ENCODE measurements at regions not wholly inside any gene's neighbourhood (a gene's known extent, or its start where the extent isn't known, plus 50 kb on each side); places are given as distances from the start of the nearest gene placed in this dataset.

DNA sequence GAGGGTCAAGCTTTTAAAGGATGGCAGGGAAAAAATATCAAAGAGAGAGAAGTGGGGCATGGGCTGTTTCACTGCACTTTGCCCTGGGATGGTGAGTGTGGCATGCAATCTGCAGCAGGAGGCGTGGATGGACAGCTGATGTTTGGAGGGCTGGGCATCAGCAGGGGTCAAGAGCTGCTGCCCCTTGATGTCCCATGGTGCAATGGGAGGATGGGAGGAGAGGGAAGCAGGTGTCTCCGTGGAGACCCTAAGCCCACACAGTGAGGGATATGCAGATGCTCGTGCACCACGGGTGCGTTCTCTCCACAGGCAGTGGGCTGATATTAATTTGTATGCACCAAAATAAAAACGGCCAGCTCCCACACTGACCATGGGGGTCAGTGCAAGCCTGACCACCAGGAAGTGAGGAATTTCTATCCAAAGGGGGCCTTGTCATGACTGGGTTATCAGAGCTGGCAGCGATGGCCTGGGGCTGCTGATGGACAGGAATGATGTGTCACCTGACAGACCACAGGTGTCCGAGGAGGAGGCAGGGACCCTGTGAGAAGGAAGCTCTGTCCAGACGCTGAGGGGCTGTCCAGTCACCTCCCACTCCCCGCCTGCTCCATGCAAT, 183.6 kb downstream of the IRF8 start:
- no peaks in the 10 kb centered on the region for H3F3A ChIP-seq (ENCODE audit: control insufficient read depth, insufficient read depth)
- no peaks in the 10 kb centered on the region for H3K4me1 ChIP-seq (ENCODE audit: control insufficient read depth, low read length)
- no peaks in the 10 kb centered on the region for H4K20me1 ChIP-seq (ENCODE audit: control insufficient read depth, insufficient read depth, low read depth, low read length)
- no peaks in the 10 kb centered on the region for H3K9me2 ChIP-seq (replicated peaks; ENCODE audit: control insufficient read depth, low read length)
- no peaks in the 10 kb centered on the region for H3K36me3 ChIP-seq (ENCODE audit: control insufficient read depth, low read length)
- no peaks in the 10 kb centered on the region for H3K79me2 ChIP-seq (ENCODE audit: control insufficient read depth, low read length)
- no peaks in the 10 kb centered on the region for H3K9me3 ChIP-seq (ENCODE audit: control insufficient read depth, insufficient read depth, low read length)
- H3K27ac ChIP-seq (ENCODE audit: low read depth, low read length), result no peak overlapping the region
- peaks cover 4% of the 10 kb centered on the region; the same call in 1 of the 2 replicates for H3K27me3 ChIP-seq (ENCODE audit: control insufficient read depth, low read length)
- H3K4me2 ChIP-seq (ENCODE audit: low read length), result no peak overlapping the region
- no peak overlapping the region for H3K4me3 ChIP-seq (ENCODE audit: low read length)
- TF ChIP-seq, protein P1, sequence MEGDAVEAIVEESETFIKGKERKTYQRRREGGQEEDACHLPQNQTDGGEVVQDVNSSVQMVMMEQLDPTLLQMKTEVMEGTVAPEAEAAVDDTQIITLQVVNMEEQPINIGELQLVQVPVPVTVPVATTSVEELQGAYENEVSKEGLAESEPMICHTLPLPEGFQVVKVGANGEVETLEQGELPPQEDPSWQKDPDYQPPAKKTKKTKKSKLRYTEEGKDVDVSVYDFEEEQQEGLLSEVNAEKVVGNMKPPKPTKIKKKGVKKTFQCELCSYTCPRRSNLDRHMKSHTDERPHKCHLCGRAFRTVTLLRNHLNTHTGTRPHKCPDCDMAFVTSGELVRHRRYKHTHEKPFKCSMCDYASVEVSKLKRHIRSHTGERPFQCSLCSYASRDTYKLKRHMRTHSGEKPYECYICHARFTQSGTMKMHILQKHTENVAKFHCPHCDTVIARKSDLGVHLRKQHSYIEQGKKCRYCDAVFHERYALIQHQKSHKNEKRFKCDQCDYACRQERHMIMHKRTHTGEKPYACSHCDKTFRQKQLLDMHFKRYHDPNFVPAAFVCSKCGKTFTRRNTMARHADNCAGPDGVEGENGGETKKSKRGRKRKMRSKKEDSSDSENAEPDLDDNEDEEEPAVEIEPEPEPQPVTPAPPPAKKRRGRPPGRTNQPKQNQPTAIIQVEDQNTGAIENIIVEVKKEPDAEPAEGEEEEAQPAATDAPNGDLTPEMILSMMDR (IDR thresholded peaks at IDR 0.05; ENCODE audit: low read depth, low read length, poor library complexity, severe bottlenecking), result no peak
- no peak for TF ChIP-seq EZH2phosphoT487 (IDR thresholded peaks at IDR 0.05; ENCODE audit: borderline replicate concordance, low read length)

DNA sequence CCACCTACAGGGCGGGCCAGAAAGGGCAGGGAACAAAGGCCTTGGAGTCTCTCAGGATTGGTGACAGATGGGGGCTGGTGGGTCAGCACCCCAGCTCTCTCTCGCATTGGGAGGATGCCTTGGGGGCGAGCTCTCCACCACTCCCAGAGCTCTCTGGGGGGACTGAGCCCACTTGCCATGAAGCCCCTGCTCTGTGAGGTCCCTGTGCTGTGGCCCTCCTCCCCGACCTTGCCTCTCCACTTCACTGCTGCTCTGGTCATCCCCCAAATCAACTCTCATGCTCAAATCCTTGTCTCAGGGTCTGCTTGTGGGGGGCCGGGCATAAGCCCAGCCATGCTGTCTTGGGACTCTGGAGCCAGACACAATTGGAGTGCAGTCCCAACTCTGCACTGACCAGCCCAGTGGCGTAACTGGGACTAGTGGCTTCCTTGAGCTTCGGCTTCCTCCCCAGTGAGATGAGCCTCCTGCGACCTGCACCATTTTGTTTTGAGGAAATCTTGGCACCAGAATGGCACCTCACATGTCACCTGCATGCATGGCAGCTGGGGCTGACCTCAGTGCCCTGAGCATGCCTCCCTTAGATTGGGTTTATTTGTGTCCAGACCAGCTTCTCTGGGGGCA, 184.5 kb downstream of the IRF8 start:
- H3K9me2 ChIP-seq (replicated peaks; ENCODE audit: control insufficient read depth, low read length), result no peaks in the 10 kb centered on the region
- H3K9me3 ChIP-seq (ENCODE audit: control insufficient read depth, insufficient read depth, low read length), result no peaks in the 10 kb centered on the region
- no peak overlapping the region for H3K27ac ChIP-seq (ENCODE audit: low read depth, low read length)
- H3K27me3 ChIP-seq (ENCODE audit: control insufficient read depth, low read length), result peaks cover 4% of the 10 kb centered on the region; the same call in 1 of the 2 replicates
- TF ChIP-seq, protein P1 (IDR thresholded peaks at IDR 0.05; ENCODE audit: low read depth, low read length, poor library complexity, severe bottlenecking), result no peak
- no peak for TF ChIP-seq EZH2phosphoT487 (IDR thresholded peaks at IDR 0.05; ENCODE audit: borderline replicate concordance, low read length)
- H3K36me3 ChIP-seq (ENCODE audit: control insufficient read depth, low read length), result no peaks in the 10 kb centered on the region
- no peaks in the 10 kb centered on the region for H3K4me1 ChIP-seq (ENCODE audit: control insufficient read depth, low read length)
- no peaks in the 10 kb centered on the region for H4K20me1 ChIP-seq (ENCODE audit: control insufficient read depth, insufficient read depth, low read depth, low read length)
- H3K4me3 ChIP-seq (ENCODE audit: low read length), result no peak overlapping the region
- no peak overlapping the region for H3K4me2 ChIP-seq (ENCODE audit: low read length)
- no peaks in the 10 kb centered on the region for H3F3A ChIP-seq (ENCODE audit: control insufficient read depth, insufficient read depth)
- no peaks in the 10 kb centered on the region for H3K79me2 ChIP-seq (ENCODE audit: control insufficient read depth, low read length)

DNA sequence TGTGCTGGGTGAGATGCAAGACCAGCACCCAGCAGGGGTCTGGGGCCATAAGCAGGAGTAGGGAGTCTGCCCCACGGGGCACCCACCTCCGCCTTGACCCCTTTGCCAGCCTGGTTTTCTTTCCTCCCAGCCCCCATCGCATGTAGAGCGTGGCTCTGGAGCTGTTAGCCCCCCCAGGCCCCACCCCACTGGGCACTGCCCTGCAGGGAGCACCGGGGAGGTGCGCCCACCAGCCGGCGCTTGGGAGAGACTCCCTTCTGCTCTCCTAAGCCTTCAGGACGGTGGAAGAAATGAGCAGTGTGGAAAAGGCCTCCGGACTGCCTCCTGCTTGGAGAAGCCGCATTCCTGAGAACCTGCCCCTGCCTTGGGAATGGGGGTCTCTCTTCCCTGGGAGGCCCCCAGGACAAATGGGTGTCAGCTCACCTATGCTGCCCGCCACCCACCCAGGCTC, 186.2 kb downstream of the IRF8 start:
- Histone ChIP-seq H3K27ac (ENCODE audit: low read depth, low read length) (no peak overlapping the region), H3K4me2 (ENCODE audit: low read length) (no peak overlapping the region), H4K20me1 (ENCODE audit: control insufficient read depth, insufficient read depth, low read depth, low read length) (no peaks in the 10 kb centered on the region), H3K27me3 (ENCODE audit: control insufficient read depth, low read length) (peaks cover 4% of the 10 kb centered on the region; the same call in 1 of the 2 replicates), H3F3A (ENCODE audit: control insufficient read depth, insufficient read depth) (no peaks in the 10 kb centered on the region), H3K9me3 (ENCODE audit: control insufficient read depth, insufficient read depth, low read length) (no peaks in the 10 kb centered on the region), H3K4me1 (ENCODE audit: control insufficient read depth, low read length) (no peaks in the 10 kb centered on the region), H3K4me3 (ENCODE audit: low read length) (no peak overlapping the region), H3K9me2 (replicated peaks; ENCODE audit: control insufficient read depth, low read length) (no peaks in the 10 kb centered on the region), H3K79me2 (ENCODE audit: control insufficient read depth, low read length) (no peaks in the 10 kb centered on the region), H3K36me3 (ENCODE audit: control insufficient read depth, low read length) (no peaks in the 10 kb centered on the region)
- TF ChIP-seq, protein P1 (IDR thresholded peaks at IDR 0.05; ENCODE audit: low read depth, low read length, poor library complexity, severe bottlenecking), result no peak
- TF ChIP-seq EZH2phosphoT487 (IDR thresholded peaks at IDR 0.05; ENCODE audit: borderline replicate concordance, low read length), result no peak

Data from DOHH2 (cell line).